Left lung (tissue), 4 donors: ENCODE measurements at regions not wholly inside any gene's neighbourhood (a gene's known extent, or its start where the extent isn't known, plus 50 kb on each side); places are given as distances from the start of the nearest gene placed in this dataset.

Source experiments
- ATAC-seq: fragments of 200-7000 bp; cut with Tn5 transposase; one replicate; pipeline ENCODE4 v1.9.1; 2020; ENCODE audit warnings: moderate library complexity
- DNase-seq, 4 donors: peaks; one replicate each; pipeline ENCODE4 v3.0.0-alpha.2; 2013 to 2020
- H3K27ac ChIP-seq, 2 donors: fragments of 200-600 bp; sonication (generic) in 1 of 2; one replicate each; pipeline versions ENCODE4 v1.5.0 to v1.8.0; 2020 to 2021
- H3K27me3 ChIP-seq, 2 donors: fragments of 200-600 bp; sonication (generic) in 1 of 2; one replicate each; pipeline versions ENCODE4 v1.5.0 to v1.8.0; 2020 to 2021
- H3K36me3 ChIP-seq, 2 donors: fragments of 200-600 bp; sonication (generic) in 1 of 2; one replicate each; pipeline versions ENCODE4 v1.5.0 to v1.8.0; 2020 to 2021
- H3K4me1 ChIP-seq, 2 donors: fragments of 200-600 bp; one replicate each; pipeline ENCODE4 v1.8.0; 2021
- H3K4me3 ChIP-seq, 2 donors: fragments of 200-600 bp; sonication (generic) in 1 of 2; one replicate each; pipeline versions ENCODE4 v1.5.0 to v1.8.0; 2020 to 2021; ENCODE audit warnings: mild to moderate bottlenecking in 1 of 2
- H3K9me3 ChIP-seq, 2 donors: fragments of 200-600 bp; sonication (generic) in 1 of 2; one replicate each; pipeline versions ENCODE4 v1.5.0 to v1.8.0; 2020 to 2021
- CTCF ChIP-seq, 2 donors: fragments of 200-600 bp; sonication (generic) in 1 of 2; IDR thresholded peaks; one replicate each; pipeline versions ENCODE4 v1.5.0 to v1.8.0; 2021; ENCODE audit warnings: antibody characterized with exemption in 2 of 2
- intact Hi-C, 2 donors: fragments of 100-400 bp; cut with DNase I; formaldehyde crosslinking; loops; one replicate each; pipeline versions ENCODE4 v1.11.2 to v1.14.2; 2022
- donor health status: DM: no; HTN: yes; CAD: no.
- donor health status: DM: no; HTN: no; CAD: no.

- peaks cover 0 to 91% of the 10 kb centered on the region in 2 donors for H3K36me3 ChIP-seq
- no peak overlapping the region for H3K27ac ChIP-seq
- no peaks in the 10 kb centered on the region for H3K9me3 ChIP-seq
- peaks cover 0 to 25% of the 10 kb centered on the region in 2 donors for H3K4me1 ChIP-seq
- no peak overlapping the region for H3K4me3 ChIP-seq
- intact Hi-C loops = no loop called here
- TF ChIP-seq CTCF (IDR thresholded peaks at IDR 0.05) = no peak
- DNase-seq (peak in 1 of 4 donors; percentile 71), ATAC-seq (no peak)
- no peaks in the 10 kb centered on the region for H3K27me3 ChIP-seq
These were observed 354.8 kb downstream of the SEC14L1 start for GRCh38 chr17:77495575-77495974.

- ATAC-seq (no peak), DNase-seq (peak in 1 of 4 donors; percentile 31)
- intact Hi-C loops = no loop called here
- Histone ChIP-seq H3K4me3 (no peak overlapping the region), H3K4me1 (peaks cover 0 to 23% of the 10 kb centered on the region in 2 donors), H3K36me3 (peaks cover 0 to 92% of the 10 kb centered on the region in 2 donors), H3K9me3 (no peaks in the 10 kb centered on the region), H3K27ac (no peak overlapping the region), H3K27me3 (no peaks in the 10 kb centered on the region)
- TF ChIP-seq CTCF (IDR thresholded peaks at IDR 0.05) = no peak
These were observed 355.6 kb downstream of the SEC14L1 start for GRCh38 chr17:77496401-77496801.

GRCh38 chr17:77496831-77497577, 356.2 kb downstream of the SEC14L1 start:
- Histone ChIP-seq H3K9me3 (no peaks in the 10 kb centered on the region), H3K4me1 (peaks cover 0 to 23% of the 10 kb centered on the region in 2 donors), H3K27me3 (no peaks in the 10 kb centered on the region), H3K27ac (no peak overlapping the region), H3K4me3 (no peak overlapping the region), H3K36me3 (peaks cover 0 to 90% of the 10 kb centered on the region in 2 donors)
- intact Hi-C loops = no loop called here
- DNase-seq (no peak), ATAC-seq (no peak)
- no peak for TF ChIP-seq CTCF (IDR thresholded peaks at IDR 0.05)

DNA sequence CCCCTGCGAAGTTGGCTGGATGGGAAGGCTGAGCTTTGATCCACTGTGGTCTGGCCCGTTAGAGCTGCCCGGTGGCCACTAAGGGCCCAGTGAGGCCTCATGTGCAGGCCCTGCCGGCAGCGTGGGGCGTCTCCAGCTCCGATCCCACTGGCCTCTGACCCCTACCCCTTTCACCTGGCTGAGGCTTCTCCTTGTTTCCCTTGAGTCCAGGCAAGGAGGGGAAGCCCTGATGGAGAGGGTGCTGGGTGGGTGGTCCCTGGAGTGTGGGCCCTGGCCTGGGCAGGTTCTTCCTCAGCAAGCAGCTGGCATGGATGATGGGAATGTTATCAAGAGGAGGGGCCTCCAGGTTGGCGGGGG, 356.8 kb downstream of the SEC14L1 start:
- no peak overlapping the region for H3K27ac ChIP-seq
- no peak for DNase-seq
- intact Hi-C loops = no loop called here
- no peak overlapping the region for H3K4me3 ChIP-seq
- no peak for ATAC-seq
- H3K4me1 ChIP-seq = peaks cover 0 to 23% of the 10 kb centered on the region in 2 donors
- no peaks in the 10 kb centered on the region for H3K27me3 ChIP-seq
- H3K36me3 ChIP-seq = peaks cover 0 to 85% of the 10 kb centered on the region in 2 donors
- no peaks in the 10 kb centered on the region for H3K9me3 ChIP-seq
- TF ChIP-seq CTCF (IDR thresholded peaks at IDR 0.05) = no peak

- peaks cover 0 to 78% of the 10 kb centered on the region in 2 donors for H3K36me3 ChIP-seq
- H3K4me3 ChIP-seq = no peak overlapping the region
- H3K9me3 ChIP-seq = no peaks in the 10 kb centered on the region
- peaks cover 0 to 17% of the 10 kb centered on the region in 2 donors for H3K4me1 ChIP-seq
- no peak for ATAC-seq
- no peaks in the 10 kb centered on the region for H3K27me3 ChIP-seq
- no peak for TF ChIP-seq CTCF (IDR thresholded peaks at IDR 0.05)
- intact Hi-C loops = no loop called here
- peak in 1 of 4 donors; percentile 21 for DNase-seq
- no peak overlapping the region for H3K27ac ChIP-seq
These were observed 357.4 kb downstream of the SEC14L1 start for GRCh38 chr17:77498091-77498741.
